Right lobe of liver (tissue), 4 donors: ENCODE measurements at regions not wholly inside any gene's neighbourhood (a gene's known extent, or its start where the extent isn't known, plus 50 kb on each side); places are given as distances from the start of the nearest gene placed in this dataset.

Source experiments
- POLR2A ChIP-seq: fragments of 450-650 bp; IDR thresholded peaks from one replicate; pipeline ENCODE4 v1.6.1; 2017; ENCODE audit warnings: antibody characterized with exemption, mild to moderate bottlenecking
- TF ChIP-seq, protein P1 (sequence below), 4 donors: fragments of 200-600 bp in 3 of 4; fragments of 450-650 bp in 1 of 4; IDR thresholded peaks; one replicate each; pipeline versions ENCODE4 v1.5.1 to v1.8.0; 2016 to 2022; ENCODE audit warnings: antibody characterized with exemption in 4 of 4, mild to moderate bottlenecking in 2 of 4
- donor health status: DM: no; HTN: no; CAD: no.
- donor health status: DM: no; HTN: no; CAD: no.
- donor health status: DM: no; HTN: yes; CAD: no.

DNA sequence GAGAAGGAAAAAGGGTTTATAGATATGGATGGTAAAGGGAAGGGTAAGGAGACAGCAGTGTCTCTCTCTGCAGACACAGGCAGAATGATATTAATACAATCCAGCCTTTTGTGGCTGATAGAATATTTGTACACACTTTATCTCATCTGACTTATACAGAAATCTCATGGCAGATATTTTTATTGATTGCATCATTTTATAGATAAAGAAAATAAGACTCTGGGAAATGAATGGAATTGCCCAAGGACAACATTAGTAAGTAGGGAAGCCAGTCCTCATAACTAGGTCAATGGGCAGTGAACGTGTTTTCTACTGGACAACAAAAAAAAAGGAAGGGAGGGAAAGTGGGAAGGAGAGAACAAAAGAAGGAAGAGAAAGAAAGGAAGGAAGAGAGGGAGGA is 236.4 kb upstream of the EPHA4 start:
- TF ChIP-seq, protein P1, sequence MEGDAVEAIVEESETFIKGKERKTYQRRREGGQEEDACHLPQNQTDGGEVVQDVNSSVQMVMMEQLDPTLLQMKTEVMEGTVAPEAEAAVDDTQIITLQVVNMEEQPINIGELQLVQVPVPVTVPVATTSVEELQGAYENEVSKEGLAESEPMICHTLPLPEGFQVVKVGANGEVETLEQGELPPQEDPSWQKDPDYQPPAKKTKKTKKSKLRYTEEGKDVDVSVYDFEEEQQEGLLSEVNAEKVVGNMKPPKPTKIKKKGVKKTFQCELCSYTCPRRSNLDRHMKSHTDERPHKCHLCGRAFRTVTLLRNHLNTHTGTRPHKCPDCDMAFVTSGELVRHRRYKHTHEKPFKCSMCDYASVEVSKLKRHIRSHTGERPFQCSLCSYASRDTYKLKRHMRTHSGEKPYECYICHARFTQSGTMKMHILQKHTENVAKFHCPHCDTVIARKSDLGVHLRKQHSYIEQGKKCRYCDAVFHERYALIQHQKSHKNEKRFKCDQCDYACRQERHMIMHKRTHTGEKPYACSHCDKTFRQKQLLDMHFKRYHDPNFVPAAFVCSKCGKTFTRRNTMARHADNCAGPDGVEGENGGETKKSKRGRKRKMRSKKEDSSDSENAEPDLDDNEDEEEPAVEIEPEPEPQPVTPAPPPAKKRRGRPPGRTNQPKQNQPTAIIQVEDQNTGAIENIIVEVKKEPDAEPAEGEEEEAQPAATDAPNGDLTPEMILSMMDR (IDR thresholded peaks at IDR 0.05) = no peak
- no peak for TF ChIP-seq POLR2A
